Mesothelial cell of epicardium (in vitro differentiated cells): ENCODE measurements at regions not wholly inside any gene's neighbourhood (a gene's known extent, or its start where the extent isn't known, plus 50 kb on each side); places are given as distances from the start of the nearest gene placed in this dataset.

Experiments used
- DNase-seq, 2 experiments: peaks; one replicate each; pipeline ENCODE4 v3.0.0; 2021; ENCODE audit warnings: low spot score in 2 of 2; ENCODE audit not compliant: unreplicated experiment in 2 of 2
- H3K27ac Mint-ChIP-seq: 2 replicates; pipeline ENCODE4 v1.8.0; 2021; ENCODE audit warnings: mixed read lengths
- H3K27me3 Mint-ChIP-seq: 2 replicates; pipeline ENCODE4 v1.8.0; 2021; ENCODE audit warnings: low read depth, mixed read lengths
- H3K36me3 Mint-ChIP-seq: 2 replicates; pipeline ENCODE4 v1.8.0; 2021; ENCODE audit warnings: mixed read lengths
- H3K4me1 Mint-ChIP-seq: 2 replicates; pipeline ENCODE4 v1.8.0; 2021; ENCODE audit warnings: mixed read lengths
- H3K4me3 Mint-ChIP-seq: 2 replicates; pipeline ENCODE4 v1.8.0; 2021; ENCODE audit warnings: mild to moderate bottlenecking, moderate library complexity, mixed read lengths
- H3K9me3 Mint-ChIP-seq: 2 replicates; pipeline ENCODE4 v1.8.0; 2021; ENCODE audit warnings: mixed read lengths
- CTCF ChIP-seq: fragments of 200-600 bp; sonication (generic); IDR thresholded peaks from one replicate; pipeline ENCODE4 v1.5.0; 2021; ENCODE audit warnings: antibody characterized with exemption; ENCODE audit not compliant: unreplicated experiment

- Mint-ChIP-seq H3K36me3 (no peaks in the 10 kb centered on the region), H3K27me3 (no peaks in the 10 kb centered on the region), H3K4me1 (peaks cover 2% of the 10 kb centered on the region), H3K9me3 (peaks cover 19% of the 10 kb centered on the region), H3K4me3 (no peak overlapping the region), H3K27ac (no peak overlapping the region)
- TF ChIP-seq CTCF = no peak
- DNase-seq = no peak
These were observed 216.8 kb downstream of the NUP35 start for GRCh38 chr2:183341057-183341456.

GRCh38 chr2:183347969-183348368 lies 223.7 kb downstream of the NUP35 start:
- H3K27ac Mint-ChIP-seq = no peak overlapping the region
- H3K4me1 Mint-ChIP-seq = peaks cover 2% of the 10 kb centered on the region
- no peak overlapping the region for H3K4me3 Mint-ChIP-seq
- H3K36me3 Mint-ChIP-seq = no peaks in the 10 kb centered on the region
- TF ChIP-seq CTCF = no peak
- DNase-seq = no peak
- H3K27me3 Mint-ChIP-seq = no peaks in the 10 kb centered on the region
- H3K9me3 Mint-ChIP-seq = no peaks in the 10 kb centered on the region

- Mint-ChIP-seq H3K9me3 (no peaks in the 10 kb centered on the region), H3K4me3 (no peak overlapping the region), H3K27ac (no peak overlapping the region), H3K27me3 (no peaks in the 10 kb centered on the region), H3K36me3 (no peaks in the 10 kb centered on the region), H3K4me1 (peaks cover 2% of the 10 kb centered on the region)
- no peak for TF ChIP-seq CTCF
- no peak for DNase-seq
These were observed 224.2 kb downstream of the NUP35 start for GRCh38 chr2:183348492-183348891.

GRCh38 chr2:183349091-183349490 lies 224.8 kb downstream of the NUP35 start:
- H3K9me3 Mint-ChIP-seq = no peaks in the 10 kb centered on the region
- no peak for TF ChIP-seq CTCF
- H3K27me3 Mint-ChIP-seq = no peaks in the 10 kb centered on the region
- DNase-seq = no peak
- H3K4me1 Mint-ChIP-seq = peaks cover 2% of the 10 kb centered on the region
- H3K27ac Mint-ChIP-seq = no peak overlapping the region
- H3K36me3 Mint-ChIP-seq = no peaks in the 10 kb centered on the region
- no peak overlapping the region for H3K4me3 Mint-ChIP-seq

- Mint-ChIP-seq H3K4me1 (no peaks in the 10 kb centered on the region), H3K27me3 (no peaks in the 10 kb centered on the region), H3K27ac (no peak overlapping the region), H3K36me3 (no peaks in the 10 kb centered on the region), H3K9me3 (no peaks in the 10 kb centered on the region), H3K4me3 (no peak overlapping the region)
- no peak for TF ChIP-seq CTCF
- no peak for DNase-seq
These were observed 235.6 kb downstream of the NUP35 start for GRCh38 chr2:183359867-183360266.

- DNase-seq = no peak
- Mint-ChIP-seq H3K4me1 (peaks cover 1% of the 10 kb centered on the region), H3K9me3 (peaks cover 8% of the 10 kb centered on the region), H3K27me3 (no peaks in the 10 kb centered on the region), H3K4me3 (no peak overlapping the region), H3K27ac (no peak overlapping the region), H3K36me3 (no peaks in the 10 kb centered on the region)
- TF ChIP-seq CTCF = no peak
These were observed 247.3 kb downstream of the NUP35 start for GRCh38 chr2:183371545-183371944.
